DOHH2 (cell line): ENCODE measurements at regions not wholly inside any gene's neighbourhood (a gene's known extent, or its start where the extent isn't known, plus 50 kb on each side); places are given as distances from the start of the nearest gene placed in this dataset.

Source experiments
- H3F3A ChIP-seq: fragments of 200-600 bp; sonication (generic), shearing (Covaris generic); 2 replicates; pipeline ENCODE4 v1.6.0; 2016; ENCODE audit warnings: antibody characterized with exemption, mild to moderate bottlenecking; ENCODE audit not compliant: control insufficient read depth, insufficient read depth
- H3K27ac ChIP-seq: fragments of 200-600 bp; sonication (generic); 2 replicates; pipeline ENCODE4 v1.5.1; 2014; ENCODE audit warnings: low read depth, mild to moderate bottlenecking, low read length, moderate library complexity
- H3K27me3 ChIP-seq: fragments of 200-600 bp; sonication (generic); 2 replicates; pipeline ENCODE4 v1.6.1; 2014; ENCODE audit warnings: mild to moderate bottlenecking, low read length, mixed read lengths; ENCODE audit not compliant: control insufficient read depth
- H3K36me3 ChIP-seq: fragments of 200-600 bp; sonication (generic); 2 replicates; pipeline ENCODE4 v1.6.1; 2014; ENCODE audit warnings: mild to moderate bottlenecking, low read length, moderate library complexity, mixed read lengths; ENCODE audit not compliant: control insufficient read depth
- H3K4me1 ChIP-seq: fragments of 200-600 bp; sonication (generic); 2 replicates; pipeline ENCODE4 v1.6.1; 2014; ENCODE audit warnings: mild to moderate bottlenecking, low read length, mixed read lengths; ENCODE audit not compliant: control insufficient read depth
- H3K4me2 ChIP-seq: fragments of 200-600 bp; sonication (generic); 2 replicates; pipeline ENCODE4 v1.6.0; 2014; ENCODE audit warnings: mild to moderate bottlenecking, low read length, moderate library complexity
- H3K4me3 ChIP-seq: fragments of 200-600 bp; sonication (generic); 2 replicates; pipeline ENCODE4 v1.5.1; 2014; ENCODE audit warnings: mild to moderate bottlenecking, low read length, mixed read lengths
- H3K79me2 ChIP-seq: fragments of 200-600 bp; sonication (generic); 2 replicates; pipeline ENCODE4 v1.6.1; 2014; ENCODE audit warnings: mild to moderate bottlenecking, low read length, mixed read lengths; ENCODE audit not compliant: control insufficient read depth
- H3K9me2 ChIP-seq: fragments of 200-600 bp; sonication (generic); replicated peaks from 2 replicates; pipeline ENCODE4 v1.6.1; 2014; ENCODE audit warnings: mild to moderate bottlenecking, low read length, mixed read lengths; ENCODE audit not compliant: control insufficient read depth
- H3K9me3 ChIP-seq: fragments of 200-600 bp; sonication (generic); 2 replicates; pipeline ENCODE4 v1.6.1; 2014; ENCODE audit warnings: antibody characterized with exemption, low read length, mixed read lengths; ENCODE audit not compliant: control insufficient read depth, insufficient read depth
- H4K20me1 ChIP-seq: fragments of 200-600 bp; sonication (generic); 2 replicates; pipeline ENCODE4 v1.6.0; 2014; ENCODE audit warnings: low read depth, mild to moderate bottlenecking, antibody characterized with exemption, low read length, moderate library complexity; ENCODE audit not compliant: control insufficient read depth, insufficient read depth
- CTCF ChIP-seq: fragments of 200-600 bp; sonication (generic); IDR thresholded peaks from one replicate; pipeline ENCODE4 v1.5.1; 2014; ENCODE audit warnings: antibody characterized with exemption, mild to moderate bottlenecking, low read depth, low read length; ENCODE audit not compliant: poor library complexity, severe bottlenecking
- EZH2phosphoT487 ChIP-seq: fragments of 200-600 bp; sonication (generic); IDR thresholded peaks from 2 replicates; pipeline ENCODE4 v1.6.1; 2017; ENCODE audit warnings: borderline replicate concordance, mild to moderate bottlenecking, antibody characterized with exemption, low read length, moderate library complexity, mixed read lengths

GRCh38 chr2:239721991-239722759, 303.0 kb downstream of the NDUFA10 start:
- no peaks in the 10 kb centered on the region for H3K79me2 ChIP-seq
- no peaks in the 10 kb centered on the region for H3K27me3 ChIP-seq

GRCh38 chr2:239721531-239721930, 303.6 kb downstream of the NDUFA10 start:
- no peaks in the 10 kb centered on the region for H3F3A ChIP-seq
- no peaks in the 10 kb centered on the region for H3K4me1 ChIP-seq
- H3K4me2 ChIP-seq = no peak overlapping the region
- H3K4me3 ChIP-seq = no peak overlapping the region
- no peak overlapping the region for H3K27ac ChIP-seq
- H4K20me1 ChIP-seq = no peaks in the 10 kb centered on the region
- no peaks in the 10 kb centered on the region for H3K36me3 ChIP-seq
- TF ChIP-seq CTCF (no peak), EZH2phosphoT487 (no peak)
- H3K9me2 ChIP-seq = no peaks in the 10 kb centered on the region
- no peaks in the 10 kb centered on the region for H3K79me2 ChIP-seq
- H3K9me3 ChIP-seq = peaks cover 3% of the 10 kb centered on the region; the same call in 1 of the 2 replicates
- H3K27me3 ChIP-seq = no peaks in the 10 kb centered on the region

More at GRCh38 chr2:239721991-239722759, 303.0 kb downstream of the NDUFA10 start:
- H3K4me1 ChIP-seq = no peaks in the 10 kb centered on the region
- H3K4me2 ChIP-seq = no peak overlapping the region
- no peaks in the 10 kb centered on the region for H4K20me1 ChIP-seq
- peaks cover 3% of the 10 kb centered on the region; the same call in 1 of the 2 replicates for H3K9me3 ChIP-seq
- no peaks in the 10 kb centered on the region for H3K36me3 ChIP-seq
- no peak overlapping the region for H3K27ac ChIP-seq
- H3K9me2 ChIP-seq = no peaks in the 10 kb centered on the region
- H3F3A ChIP-seq = no peaks in the 10 kb centered on the region
- TF ChIP-seq CTCF (no peak), EZH2phosphoT487 (no peak)
- H3K4me3 ChIP-seq = no peak overlapping the region

GRCh38 chr2:239720361-239721360, 304.5 kb downstream of the NDUFA10 start:
- no peaks in the 10 kb centered on the region for H3K36me3 ChIP-seq
- TF ChIP-seq CTCF = no peak
- no peak for TF ChIP-seq EZH2phosphoT487
- H3K4me2 ChIP-seq = no peak overlapping the region
- H3K27me3 ChIP-seq = no peaks in the 10 kb centered on the region
- H3K79me2 ChIP-seq = no peaks in the 10 kb centered on the region
- H3K27ac ChIP-seq = no peak overlapping the region
- H3K4me3 ChIP-seq = no peak overlapping the region
- no peaks in the 10 kb centered on the region for H3K4me1 ChIP-seq
- H3F3A ChIP-seq = no peaks in the 10 kb centered on the region
- H3K9me3 ChIP-seq = peaks cover 3% of the 10 kb centered on the region; the same call in 1 of the 2 replicates
- H4K20me1 ChIP-seq = no peaks in the 10 kb centered on the region
- H3K9me2 ChIP-seq = no peaks in the 10 kb centered on the region
